ENCODE measurements at regions not wholly inside any gene's neighbourhood (a gene's known extent, or its start where the extent isn't known, plus 50 kb on each side); places are given as distances from the start of the nearest gene placed in this dataset.

DNA sequence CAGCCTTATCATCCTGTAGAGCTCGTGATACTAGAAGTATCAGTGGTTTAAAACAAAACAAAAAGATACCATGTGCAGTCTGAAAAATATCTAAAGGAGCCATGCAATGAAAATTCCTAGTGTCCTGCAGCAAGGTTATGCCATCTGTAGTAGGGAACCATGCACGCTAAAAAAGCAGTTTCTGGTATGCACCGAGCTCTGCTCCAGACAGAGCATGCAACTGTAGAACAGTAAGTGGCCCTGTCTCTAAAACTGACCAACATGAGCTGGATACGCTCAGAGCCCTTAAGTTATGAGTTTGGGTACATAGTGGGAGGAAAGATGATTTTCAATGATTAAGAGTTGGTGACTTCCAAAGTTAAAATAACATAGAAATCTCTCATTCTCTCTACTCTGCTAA, 159.3 kb upstream of the ADAMTS5 start:
- no peak for ATAC-seq
- no peak overlapping the region for H3K4me3 ChIP-seq

GRCh38 chr21:27122686-27123085, 155.8 kb upstream of the ADAMTS5 start:
- H3K27ac ChIP-seq: no peak overlapping the region
- no peak for TF ChIP-seq CTCF (IDR thresholded peaks at IDR 0.05)
- H3K9me3 ChIP-seq: no peaks in the 10 kb centered on the region
- ATAC-seq: no peak
- intact Hi-C loops (cut with DNase I): no loop called here
- no peaks in the 10 kb centered on the region for H3K4me1 ChIP-seq
- no peak overlapping the region for H3K4me3 ChIP-seq
- H3K27me3 ChIP-seq: no peaks in the 10 kb centered on the region
- no peaks in the 10 kb centered on the region for H3K36me3 ChIP-seq
- no peak for DNase-seq

More for the DNA sequence above, 159.3 kb upstream of the ADAMTS5 start:
- H3K9me3 ChIP-seq: no peaks in the 10 kb centered on the region
- H3K4me1 ChIP-seq: no peaks in the 10 kb centered on the region
- TF ChIP-seq CTCF (IDR thresholded peaks at IDR 0.05): no peak
- DNase-seq: no peak
- H3K27ac ChIP-seq: no peak overlapping the region
- H3K36me3 ChIP-seq: no peaks in the 10 kb centered on the region
- intact Hi-C loops (cut with DNase I): no loop called here
- no peaks in the 10 kb centered on the region for H3K27me3 ChIP-seq

DNA sequence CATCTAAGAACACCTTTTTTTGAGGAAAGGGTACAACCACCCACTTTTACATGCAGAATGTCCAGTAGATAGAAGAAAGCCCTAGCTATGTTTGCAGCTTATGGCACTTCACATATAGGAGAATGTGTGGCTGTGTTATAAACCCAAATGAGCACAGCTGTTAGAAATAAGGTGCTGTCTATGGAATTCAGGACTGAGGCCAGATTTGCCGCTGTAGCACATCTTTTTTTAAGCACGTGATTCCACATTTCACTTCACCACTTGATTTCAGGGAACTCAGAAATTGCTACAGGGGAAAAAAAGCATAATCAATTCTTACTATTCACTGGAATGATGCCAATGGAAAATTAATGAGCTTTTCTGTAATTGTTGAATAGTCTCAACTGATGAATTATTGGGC, 147.2 kb upstream of the ADAMTS5 start:
- DNase-seq (no peak), ATAC-seq (no peak)
- Histone ChIP-seq H3K27ac (no peak overlapping the region), H3K4me1 (no peaks in the 10 kb centered on the region), H3K4me3 (no peak overlapping the region), H3K36me3 (no peaks in the 10 kb centered on the region), H3K27me3 (no peaks in the 10 kb centered on the region), H3K9me3 (no peaks in the 10 kb centered on the region)
- intact Hi-C loops (cut with DNase I): no loop called here
- TF ChIP-seq CTCF (IDR thresholded peaks at IDR 0.05): no peak

GRCh38 chr21:27112186-27112585, 145.3 kb upstream of the ADAMTS5 start:
- intact Hi-C loops (cut with DNase I): no loop called here
- Histone ChIP-seq H3K27ac (no peak overlapping the region), H3K4me3 (no peak overlapping the region), H3K4me1 (no peaks in the 10 kb centered on the region), H3K27me3 (no peaks in the 10 kb centered on the region), H3K9me3 (no peaks in the 10 kb centered on the region), H3K36me3 (no peaks in the 10 kb centered on the region)
- no peak for TF ChIP-seq CTCF (IDR thresholded peaks at IDR 0.05)
- DNase-seq (no peak), ATAC-seq (no peak)

DNA sequence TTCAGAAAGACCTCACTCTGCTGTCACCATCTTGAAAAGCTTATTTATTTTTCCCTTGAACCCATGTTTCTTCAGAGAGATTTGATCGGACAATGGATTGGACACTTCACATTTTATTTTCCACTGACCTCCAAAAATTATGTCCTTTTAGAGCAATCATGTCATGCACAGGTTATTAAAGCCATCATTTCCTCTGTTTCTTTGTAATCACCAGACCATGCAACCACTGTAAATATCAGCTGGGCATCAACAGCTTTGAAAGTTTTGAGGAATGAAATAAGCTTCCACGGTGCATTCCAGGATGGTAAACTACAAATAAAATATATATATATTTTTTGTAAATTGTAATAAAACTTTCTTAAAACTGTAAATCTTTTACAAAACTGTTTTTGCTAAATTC, 144.1 kb upstream of the ADAMTS5 start:
- no peak for DNase-seq

More for the DNA sequence above, 144.1 kb upstream of the ADAMTS5 start:
- TF ChIP-seq CTCF (IDR thresholded peaks at IDR 0.05): no peak
- no peak overlapping the region for H3K4me3 ChIP-seq
- H3K36me3 ChIP-seq: no peaks in the 10 kb centered on the region
- intact Hi-C loops (cut with DNase I): no loop called here
- no peak for ATAC-seq
- no peak overlapping the region for H3K27ac ChIP-seq
- H3K9me3 ChIP-seq: no peaks in the 10 kb centered on the region
- H3K4me1 ChIP-seq: no peaks in the 10 kb centered on the region
- no peaks in the 10 kb centered on the region for H3K27me3 ChIP-seq

Measured in left lung (tissue), 4 donors.